ENCODE measurements at regions not wholly inside any gene's neighbourhood (a gene's known extent, or its start where the extent isn't known, plus 50 kb on each side); places are given as distances from the start of the nearest gene placed in this dataset.

DNA sequence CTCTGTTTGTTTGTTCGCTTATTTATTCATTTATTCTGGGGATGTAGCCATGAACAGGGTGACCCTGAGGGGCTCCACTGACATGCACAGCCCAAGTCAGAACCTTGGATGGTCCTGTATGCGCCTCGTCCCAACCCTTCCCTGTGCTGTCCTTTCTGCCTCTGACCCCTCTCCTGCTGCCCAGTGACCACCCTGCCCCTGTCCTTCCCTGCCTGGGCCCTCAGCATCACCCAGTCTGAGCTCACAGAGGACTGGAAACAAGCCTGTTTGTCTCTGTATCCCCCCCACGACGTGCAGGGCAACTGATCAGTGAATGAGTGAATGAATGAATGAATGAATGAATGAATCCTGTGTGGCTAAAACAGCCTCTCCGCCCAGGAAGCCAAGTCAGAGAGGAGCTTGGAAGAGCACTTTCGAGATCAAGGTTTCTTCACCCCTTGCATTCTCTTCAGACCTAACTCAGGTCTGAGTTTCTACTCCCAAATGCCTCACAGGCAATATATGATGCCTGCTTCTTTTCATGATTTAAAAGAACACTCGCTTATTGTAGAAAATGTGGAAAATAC, 157.7 kb downstream of the SMAD6 start:
- no peak for TF ChIP-seq CEBPB (IDR thresholded peaks at IDR 0.05; ENCODE audit: low read depth, low read length)
- TF ChIP-seq POLR2A (IDR thresholded peaks at IDR 0.05; ENCODE audit: low read depth, low read length): no peak
- TF ChIP-seq, protein P1, sequence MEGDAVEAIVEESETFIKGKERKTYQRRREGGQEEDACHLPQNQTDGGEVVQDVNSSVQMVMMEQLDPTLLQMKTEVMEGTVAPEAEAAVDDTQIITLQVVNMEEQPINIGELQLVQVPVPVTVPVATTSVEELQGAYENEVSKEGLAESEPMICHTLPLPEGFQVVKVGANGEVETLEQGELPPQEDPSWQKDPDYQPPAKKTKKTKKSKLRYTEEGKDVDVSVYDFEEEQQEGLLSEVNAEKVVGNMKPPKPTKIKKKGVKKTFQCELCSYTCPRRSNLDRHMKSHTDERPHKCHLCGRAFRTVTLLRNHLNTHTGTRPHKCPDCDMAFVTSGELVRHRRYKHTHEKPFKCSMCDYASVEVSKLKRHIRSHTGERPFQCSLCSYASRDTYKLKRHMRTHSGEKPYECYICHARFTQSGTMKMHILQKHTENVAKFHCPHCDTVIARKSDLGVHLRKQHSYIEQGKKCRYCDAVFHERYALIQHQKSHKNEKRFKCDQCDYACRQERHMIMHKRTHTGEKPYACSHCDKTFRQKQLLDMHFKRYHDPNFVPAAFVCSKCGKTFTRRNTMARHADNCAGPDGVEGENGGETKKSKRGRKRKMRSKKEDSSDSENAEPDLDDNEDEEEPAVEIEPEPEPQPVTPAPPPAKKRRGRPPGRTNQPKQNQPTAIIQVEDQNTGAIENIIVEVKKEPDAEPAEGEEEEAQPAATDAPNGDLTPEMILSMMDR (conservative IDR thresholded peaks at IDR 0.05; ENCODE audit: low read depth, low read length): no peak
- no peak for TF ChIP-seq MAFK (IDR thresholded peaks at IDR 0.05; ENCODE audit: low read depth, low read length)
- no peak for TF ChIP-seq BHLHE40 (IDR thresholded peaks at IDR 0.05; ENCODE audit: low read depth, low read length)
- TF ChIP-seq SMC3 (IDR thresholded peaks at IDR 0.05; ENCODE audit: low read depth, low read length): no peak
- TF ChIP-seq RFX5 (IDR thresholded peaks at IDR 0.05; ENCODE audit: low read depth, low read length): no peak
- no peak for TF ChIP-seq NFE2L2 (IDR thresholded peaks at IDR 0.05; ENCODE audit: low read depth, low read length)
- no peak for TF ChIP-seq RCOR1 (IDR thresholded peaks at IDR 0.05; ENCODE audit: insufficient replicate concordance, low read length)
- no peak for TF ChIP-seq CHD1 (IDR thresholded peaks at IDR 0.05; ENCODE audit: low read depth, low read length)
- TF ChIP-seq RAD21 (IDR thresholded peaks at IDR 0.05; ENCODE audit: low read length): no peak
- TF ChIP-seq, protein P2, sequence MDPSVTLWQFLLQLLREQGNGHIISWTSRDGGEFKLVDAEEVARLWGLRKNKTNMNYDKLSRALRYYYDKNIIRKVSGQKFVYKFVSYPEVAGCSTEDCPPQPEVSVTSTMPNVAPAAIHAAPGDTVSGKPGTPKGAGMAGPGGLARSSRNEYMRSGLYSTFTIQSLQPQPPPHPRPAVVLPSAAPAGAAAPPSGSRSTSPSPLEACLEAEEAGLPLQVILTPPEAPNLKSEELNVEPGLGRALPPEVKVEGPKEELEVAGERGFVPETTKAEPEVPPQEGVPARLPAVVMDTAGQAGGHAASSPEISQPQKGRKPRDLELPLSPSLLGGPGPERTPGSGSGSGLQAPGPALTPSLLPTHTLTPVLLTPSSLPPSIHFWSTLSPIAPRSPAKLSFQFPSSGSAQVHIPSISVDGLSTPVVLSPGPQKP (IDR thresholded peaks at IDR 0.05; ENCODE audit: borderline replicate concordance, low read depth, low read length): no peak
